HG03139 (cell line): ENCODE measurements at regions not wholly inside any gene's neighbourhood (a gene's known extent, or its start where the extent isn't known, plus 50 kb on each side); places are given as distances from the start of the nearest gene placed in this dataset.
"Not testable (repeated sequence)": the region's sequence is repeated elsewhere in the genome, so short reads cannot be mapped to it uniquely, and the experiment has no call there.

ENCODE experiments used
- ATAC-seq: cut with Tn5 transposase; IDR thresholded peaks from one replicate; pipeline ENCODE4 v1.9.1; 2021; ENCODE audit not compliant: unreplicated experiment

DNA sequence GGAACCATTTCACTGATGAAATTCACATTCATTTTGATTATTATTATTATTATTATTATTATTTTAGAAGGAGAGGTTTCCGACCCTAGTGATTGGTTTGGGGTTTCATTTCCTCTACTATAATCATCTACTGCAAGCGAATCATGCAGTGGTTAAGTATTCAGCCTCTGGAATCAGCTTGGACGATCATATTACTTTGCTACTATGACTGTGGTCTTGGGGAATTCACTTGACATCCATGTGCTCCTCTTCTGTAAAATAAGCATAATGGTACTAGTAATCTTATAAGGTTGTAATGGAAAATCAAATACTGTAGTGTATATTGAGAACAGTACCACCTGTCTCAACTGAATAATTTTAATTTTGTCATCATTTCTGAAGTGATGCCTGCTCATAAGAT, 132.1 kb upstream of the SLC4A4 start:
- ATAC-seq: no peak

DNA sequence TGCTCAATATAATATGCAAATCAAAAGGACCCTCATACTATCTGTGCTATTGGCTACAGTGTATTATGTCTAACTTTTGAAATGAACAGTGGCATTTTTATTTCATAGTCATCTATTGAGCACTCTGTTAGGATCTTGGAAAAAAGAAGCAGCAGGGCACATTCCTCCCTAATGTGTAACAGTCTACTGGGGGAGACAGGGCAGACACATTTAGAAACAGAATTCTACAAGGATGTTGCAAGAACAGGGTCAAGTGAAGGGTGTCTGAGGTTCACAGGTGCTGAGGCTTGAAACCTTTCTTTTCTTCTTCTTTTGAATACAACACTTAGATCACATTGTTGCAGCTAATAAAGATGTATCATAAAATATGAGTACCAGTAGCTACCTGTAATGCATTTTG, 129.7 kb upstream of the SLC4A4 start:
- ATAC-seq: no peak

DNA sequence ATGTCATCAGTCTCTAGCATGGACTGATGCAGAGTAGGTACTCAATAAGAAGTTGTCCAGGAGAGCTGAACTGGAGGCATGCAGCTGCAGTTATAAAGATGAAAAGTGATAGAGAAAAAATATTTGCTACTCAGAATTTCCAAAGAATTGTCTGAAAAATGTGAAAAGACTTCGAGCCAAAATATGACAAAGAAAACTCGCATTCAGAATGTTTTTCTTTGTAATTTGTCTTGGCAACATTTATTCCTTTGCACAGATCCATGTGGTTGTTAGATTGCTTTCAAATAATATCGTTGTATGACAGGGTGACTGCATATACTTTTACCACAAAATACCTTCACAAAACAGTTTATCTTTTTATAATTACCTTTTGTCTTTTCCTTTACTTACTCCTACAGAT, 128.0 kb upstream of the SLC4A4 start:
- no peak for ATAC-seq

DNA sequence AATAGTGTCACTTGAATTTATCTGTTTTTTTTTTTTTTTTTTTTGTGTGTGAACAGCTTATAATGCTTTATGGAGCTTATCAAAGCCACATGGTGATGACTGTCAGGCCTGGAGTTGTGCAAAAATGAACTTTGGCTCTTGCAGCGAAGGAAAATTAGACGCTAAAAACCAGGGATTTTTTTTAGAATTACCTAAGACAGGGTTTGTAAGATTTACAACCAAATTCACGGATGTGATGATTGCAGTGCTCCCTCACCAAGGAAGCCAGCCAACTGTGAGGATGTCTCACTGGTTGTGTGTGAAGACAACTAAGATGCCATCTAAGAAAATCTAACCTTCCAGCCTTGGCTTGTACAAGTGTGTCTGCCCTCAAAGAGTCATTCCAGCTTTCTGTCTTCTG, 127.1 kb upstream of the SLC4A4 start:
- no peak for ATAC-seq

DNA sequence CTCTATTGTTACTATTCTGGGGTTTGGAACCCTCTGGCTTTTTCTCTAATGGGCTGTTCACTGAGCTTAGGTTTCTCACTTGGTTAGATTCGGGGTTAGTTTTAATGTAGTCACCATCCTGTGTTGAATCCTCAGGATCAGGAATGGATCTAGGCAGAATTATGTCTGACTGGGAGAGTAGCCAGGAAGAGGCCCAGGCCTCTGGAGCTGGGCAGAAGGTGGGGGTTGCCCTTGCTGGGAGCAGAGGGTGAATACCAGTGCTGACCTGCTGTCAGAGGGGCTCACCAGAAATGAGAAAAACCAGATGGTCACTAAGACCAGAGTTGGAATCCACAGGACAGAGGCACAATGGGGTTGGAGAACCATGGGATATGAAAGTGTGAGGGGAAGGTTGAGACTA, 126.6 kb upstream of the SLC4A4 start:
- no peak for ATAC-seq

DNA sequence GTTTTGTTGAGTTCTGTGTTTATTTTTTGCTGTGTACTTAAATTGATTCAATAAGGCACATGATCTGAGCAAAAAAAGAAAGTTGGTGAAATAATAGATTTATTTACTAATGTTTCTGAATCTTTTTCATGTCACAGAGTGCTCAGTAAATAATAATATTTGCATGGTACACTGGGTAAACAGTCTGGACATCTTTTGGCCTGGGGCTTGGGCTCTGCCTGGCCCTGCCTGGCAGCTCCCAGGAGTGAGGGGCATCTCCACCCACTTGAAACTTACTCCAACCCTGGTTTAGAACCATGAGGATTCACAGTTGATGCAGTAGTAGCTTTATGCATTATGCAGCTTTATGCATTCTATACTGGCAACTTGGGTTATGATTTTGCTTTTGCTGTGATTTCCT, 124.2 kb upstream of the SLC4A4 start:
- no peak for ATAC-seq

DNA sequence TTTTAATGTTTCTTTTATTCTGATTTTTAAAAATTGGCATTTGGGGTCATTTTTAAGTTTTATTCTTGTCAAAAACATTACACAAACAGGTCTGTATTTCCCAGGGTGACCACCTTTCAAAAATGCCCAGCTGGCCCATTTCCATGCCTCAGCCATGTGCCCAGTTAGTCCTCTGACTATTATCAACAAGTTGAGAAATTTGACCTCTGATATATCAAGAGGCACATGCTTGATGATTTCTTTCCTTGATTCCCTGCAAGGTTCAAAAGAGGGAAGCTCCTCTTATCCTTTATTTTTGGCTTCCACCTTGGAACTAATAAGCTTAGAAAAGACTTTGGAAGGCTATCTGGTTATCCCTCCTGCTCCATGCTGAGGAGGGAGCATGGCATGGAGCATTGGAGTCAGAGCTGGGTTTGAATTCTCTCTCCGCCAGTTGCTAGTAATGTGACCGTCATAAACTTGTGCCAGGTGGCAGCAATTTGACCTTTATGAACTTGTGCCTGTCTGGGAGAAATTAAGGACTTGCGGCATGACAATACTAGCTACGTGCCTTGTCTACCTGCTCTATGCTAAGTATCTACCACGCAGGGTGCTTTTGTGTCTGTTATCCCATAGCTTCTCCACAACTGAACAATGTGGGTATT, 122.4 kb upstream of the SLC4A4 start:
- no peak for ATAC-seq

DNA sequence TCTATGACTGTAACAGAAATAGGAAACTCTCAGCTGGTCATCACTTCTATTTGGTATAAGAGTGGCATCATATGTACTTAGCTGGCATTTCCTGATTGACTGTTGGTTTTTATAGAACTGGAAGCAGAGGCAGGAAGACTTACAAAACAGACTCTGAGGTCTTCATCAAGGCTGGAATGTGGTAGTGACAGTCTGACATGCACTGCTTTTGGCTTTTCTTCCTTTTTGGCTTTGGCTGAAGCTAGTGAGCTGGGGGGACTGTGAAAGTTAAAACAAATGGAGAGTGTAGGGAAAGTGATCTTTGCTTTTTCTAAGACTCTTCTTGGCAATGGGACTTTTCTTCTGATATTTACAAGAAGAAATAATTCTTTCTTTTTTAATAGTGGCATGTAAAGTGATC, 121.1 kb upstream of the SLC4A4 start:
- ATAC-seq: no peak

DNA sequence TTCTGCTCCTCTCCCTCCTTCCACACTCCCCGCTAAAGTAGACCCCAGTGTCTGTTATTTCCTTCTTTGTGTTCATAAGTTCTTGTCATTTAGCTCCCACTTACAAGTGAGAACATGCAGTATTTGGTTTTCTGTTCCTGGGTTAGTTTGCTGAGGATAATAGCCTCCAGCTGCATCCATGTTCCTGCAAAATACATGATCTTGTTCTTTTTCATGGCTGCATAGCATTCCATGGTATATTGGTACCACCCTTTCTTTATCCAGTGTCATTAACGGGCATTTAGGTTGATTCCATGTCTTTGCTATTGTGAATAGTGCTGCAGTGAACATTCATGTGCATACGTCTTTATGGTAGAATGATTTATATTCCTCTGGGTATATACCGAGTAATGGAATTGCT, 118.0 kb upstream of the SLC4A4 start:
- not testable (repeated sequence) for ATAC-seq

DNA sequence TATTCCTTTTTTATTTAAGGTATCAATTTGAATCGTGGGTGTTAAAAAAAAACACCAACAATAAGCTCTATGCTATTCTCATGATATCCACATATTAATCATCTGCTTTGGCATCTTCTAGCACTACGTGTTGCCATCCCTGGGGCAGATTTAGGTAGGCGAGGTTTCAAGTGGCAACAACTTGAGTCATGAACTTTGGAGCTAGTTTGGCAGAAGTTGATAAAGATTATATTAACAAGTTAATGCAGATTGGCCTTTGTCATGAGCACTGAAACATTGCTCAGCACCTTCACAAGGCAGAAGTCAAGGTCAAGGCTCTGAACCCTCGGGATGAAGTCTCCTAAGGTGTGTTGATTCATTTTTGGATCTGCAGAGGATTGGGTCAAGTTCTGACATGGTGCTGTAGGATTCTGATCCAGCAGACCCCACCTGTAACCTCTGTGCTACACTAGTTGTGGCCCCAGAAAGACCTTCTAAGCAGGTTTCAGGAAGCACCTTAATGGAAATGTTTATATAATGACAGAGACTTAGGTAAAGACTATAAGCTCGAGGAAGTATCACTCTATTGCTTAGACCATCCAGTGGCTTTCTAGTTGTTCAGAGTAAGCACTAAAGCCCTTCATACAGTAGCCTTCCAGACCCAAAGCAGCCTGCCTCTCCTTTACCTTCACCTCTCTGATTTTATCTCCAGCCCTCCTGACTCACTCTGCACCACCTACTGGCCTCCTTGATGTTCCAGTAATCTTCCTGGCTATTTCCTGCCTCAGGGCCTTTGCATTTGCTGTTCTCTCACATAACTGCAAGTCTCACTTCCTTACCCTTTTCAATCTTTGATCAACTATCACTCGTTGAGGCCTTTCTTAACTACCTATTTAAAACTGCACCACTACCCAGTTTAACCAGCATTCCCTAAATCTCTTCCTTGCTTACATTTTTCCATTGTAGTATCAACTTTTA, 117.0 kb upstream of the SLC4A4 start:
- no peak for ATAC-seq

DNA sequence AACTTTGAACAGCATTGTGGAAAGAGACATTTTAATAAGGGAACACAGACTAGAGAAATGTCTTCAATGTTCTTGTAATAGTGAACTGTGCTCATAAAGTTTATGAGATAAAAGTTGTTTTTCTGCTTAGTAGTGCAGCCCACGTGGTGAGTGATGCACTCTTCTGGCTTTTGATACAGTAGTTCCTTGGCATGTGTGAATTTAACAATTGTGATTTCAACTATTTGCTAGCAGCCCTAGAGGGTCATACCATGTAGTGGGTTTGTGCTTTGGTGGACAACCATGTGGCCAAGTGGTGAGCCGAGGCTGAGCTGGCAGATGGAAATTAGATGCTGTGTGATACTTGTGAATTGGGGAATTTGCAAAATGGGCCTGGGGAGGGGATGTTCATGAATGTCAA, 116.2 kb upstream of the SLC4A4 start:
- ATAC-seq: no peak

DNA sequence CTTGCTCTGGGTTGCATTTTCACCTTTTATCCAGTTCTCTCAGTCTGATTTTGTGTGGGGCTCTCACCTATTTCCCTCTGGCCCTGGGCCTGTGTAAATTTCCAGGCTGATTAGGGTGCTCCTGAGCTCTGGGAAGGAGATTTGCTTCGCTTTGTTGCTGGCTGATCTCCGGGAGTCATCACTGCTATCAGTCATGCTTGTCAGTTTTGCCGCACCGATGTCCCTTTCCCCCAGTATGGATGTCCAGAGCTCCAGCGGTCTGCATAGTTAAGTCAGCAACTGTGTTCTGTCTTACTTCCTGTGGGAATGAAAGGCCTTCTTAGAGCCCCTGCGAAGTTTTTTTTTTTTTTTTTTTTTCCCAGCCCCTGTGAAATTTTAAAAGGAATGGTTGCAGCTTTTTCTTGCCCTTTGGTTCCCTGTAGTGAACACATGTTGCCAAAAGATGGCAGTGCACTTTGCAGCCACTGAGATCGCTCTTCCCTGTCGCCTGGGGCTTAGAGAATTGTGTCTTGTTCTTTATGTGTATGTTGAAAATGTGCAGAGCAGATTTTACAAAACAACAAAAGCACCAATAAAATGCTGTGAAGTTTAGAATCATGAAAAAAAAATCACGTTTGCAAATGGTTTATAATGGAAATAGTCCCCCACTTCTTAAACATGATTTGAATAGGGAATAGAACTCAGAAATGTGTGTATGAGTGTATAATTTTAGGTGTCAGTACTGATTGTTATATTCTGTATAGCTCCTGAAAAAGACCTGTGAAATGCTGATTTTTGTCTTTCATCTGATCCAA, 109.1 kb upstream of the SLC4A4 start:
- ATAC-seq: no peak

DNA sequence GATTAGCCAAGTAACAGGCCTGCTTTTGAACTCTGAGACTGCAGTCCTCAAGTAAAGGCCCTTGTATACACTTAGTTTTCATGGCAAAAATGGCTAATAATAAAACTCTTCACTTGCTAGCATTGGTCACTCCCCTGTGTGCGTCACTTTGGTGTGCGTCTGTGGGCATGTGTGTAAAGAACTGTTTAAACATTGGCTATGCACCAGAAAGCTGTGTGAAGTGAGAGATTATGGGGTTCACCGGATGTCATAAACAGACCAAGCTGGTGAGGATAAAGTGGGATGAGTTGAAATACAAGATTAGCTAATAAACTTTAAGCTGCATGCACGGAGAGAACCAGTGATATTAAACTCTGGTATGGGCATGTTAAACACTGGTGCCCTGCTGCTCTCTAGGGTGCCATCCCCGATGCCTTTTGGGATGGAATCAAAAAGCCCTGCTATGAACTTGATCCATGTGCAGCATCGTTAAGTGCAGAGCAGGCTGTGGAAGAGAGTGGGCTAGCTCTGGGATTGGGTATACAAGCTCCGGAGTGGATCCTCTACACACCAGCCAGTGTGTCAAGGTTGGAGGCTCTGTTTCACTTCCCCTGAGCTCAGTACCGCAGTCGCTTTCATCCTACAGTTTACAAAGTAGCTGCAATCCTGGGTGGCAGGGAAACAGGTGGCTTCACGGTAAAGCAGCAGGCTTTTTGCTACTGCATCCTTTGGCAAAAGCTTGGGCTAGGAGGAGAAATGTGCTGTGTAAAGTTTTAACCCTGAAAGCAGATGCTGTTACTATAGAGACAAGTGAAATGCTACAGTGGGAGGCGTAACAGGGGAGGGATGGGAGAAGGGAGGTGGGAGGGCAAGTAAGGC, 108.3 kb upstream of the SLC4A4 start:
- ATAC-seq: no peak

DNA sequence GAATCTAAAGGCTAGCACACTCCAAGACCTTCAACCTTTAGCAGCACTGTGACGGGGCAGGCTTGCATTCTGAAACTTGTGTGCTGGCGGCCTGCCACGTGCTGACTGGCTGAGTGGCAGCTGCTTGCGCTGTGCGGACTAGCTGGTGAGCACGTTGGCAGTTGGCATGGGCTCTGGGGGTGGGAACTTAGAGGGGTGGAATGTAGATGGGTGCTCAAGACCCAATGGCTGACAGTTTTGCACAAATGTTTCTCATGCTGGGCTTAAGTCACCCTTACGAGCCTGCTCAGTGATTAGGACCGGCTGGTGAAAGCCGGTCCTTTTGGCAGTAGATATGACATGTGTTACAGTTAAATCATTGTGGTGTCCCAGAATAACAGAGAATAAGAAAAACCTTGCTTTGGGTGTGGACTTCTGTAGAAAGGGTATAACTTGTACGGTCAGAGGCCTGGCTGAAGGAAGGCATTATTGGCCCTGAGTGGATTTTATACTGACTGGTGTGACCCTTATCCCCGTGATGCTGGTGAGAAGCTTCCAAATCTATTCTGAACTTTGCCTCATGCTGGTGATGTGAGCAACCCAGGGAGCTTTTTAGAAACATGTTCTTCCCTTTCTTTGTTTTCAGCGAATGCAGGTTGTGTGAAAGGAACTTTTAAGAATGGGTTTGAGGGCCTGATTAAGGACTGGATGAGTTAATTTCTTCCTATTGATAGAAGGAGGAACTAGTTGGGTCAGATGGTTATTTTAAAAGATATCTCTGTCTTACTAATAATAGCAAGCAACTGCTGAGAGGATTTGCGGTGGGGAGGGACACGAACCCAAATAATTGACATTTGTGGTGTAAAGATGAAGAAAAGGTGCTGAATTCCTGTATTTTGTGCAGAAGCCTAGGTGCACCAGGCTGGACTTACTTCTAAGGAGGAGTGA, 107.4 kb upstream of the SLC4A4 start:
- no peak for ATAC-seq

DNA sequence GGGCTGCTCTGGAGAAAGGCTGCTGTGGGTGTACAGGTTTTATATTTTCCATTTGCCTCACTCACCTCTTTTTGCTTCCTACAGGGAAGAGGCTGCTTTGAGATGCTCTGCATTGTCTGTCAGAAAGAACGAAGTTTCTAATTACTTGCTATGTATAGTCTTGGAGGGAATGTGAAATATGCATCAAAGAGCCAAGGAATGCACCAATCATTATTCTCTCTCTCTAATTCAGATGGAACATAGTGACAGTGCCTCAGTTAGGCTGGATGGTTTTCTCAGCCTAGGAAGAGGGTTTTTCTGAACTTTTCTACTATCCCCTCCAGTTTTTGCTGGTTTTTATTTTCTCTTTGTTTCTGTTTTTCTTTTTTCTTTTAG, 106.8 kb upstream of the SLC4A4 start:
- no peak for ATAC-seq

DNA sequence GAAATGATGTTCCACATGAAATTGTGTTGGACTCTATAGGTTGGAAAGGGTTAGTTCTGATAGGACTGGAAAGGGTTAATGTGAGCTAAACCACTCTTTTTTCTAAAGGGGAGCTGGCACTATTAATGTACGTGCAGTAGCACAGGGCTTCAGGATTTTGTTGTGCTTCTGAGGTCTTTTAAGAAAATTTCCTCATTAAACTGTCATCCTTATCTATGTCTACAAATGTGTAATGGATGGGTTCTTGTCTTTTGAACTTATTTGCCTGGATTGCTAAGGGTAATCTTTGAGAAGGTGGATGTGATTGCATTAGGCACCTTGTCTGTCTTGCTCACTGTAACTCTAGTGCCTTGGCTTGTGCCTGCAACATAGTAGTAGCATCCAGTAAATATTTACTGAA, 106.0 kb upstream of the SLC4A4 start:
- ATAC-seq: no peak

DNA sequence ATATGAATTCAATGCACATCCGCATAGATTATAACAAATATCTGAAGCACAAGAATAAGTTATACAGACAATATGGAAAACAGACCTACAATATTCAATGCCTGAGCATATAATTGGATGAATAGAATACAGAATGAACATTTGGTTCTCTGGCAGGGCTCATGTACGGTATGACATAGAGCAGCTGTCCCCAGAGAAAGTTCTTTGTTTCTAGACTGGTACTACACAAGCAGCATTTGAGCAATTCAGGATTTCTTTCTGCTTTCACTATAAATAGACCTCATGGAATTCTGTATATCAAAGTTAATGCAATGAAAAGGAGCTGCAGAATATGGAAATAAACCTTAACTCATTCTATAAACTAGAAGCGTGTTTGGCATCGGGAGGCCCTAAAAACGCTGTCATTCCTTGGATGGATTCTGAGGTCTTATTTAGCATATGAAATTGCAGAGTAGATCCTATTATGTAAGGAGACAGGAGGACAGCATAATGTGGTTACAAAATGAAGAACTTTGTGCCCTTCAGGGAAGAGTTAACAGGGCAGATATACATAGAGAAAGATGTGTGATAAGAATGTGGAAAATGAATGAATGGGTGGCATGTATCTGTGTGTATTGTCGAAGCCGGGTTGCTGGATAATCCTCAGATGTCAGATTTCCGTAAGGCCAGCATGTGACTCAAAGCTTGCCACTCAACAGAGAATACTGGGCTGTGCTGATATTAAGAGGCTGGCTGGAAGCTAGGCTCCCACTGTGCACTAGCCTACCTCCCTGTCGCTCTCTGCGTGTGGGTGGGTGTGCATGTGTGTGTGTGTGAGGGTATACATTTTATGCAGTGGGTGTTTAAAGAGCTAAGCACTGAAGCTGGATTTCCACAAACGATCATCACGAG, 103.3 kb upstream of the SLC4A4 start:
- ATAC-seq: no peak

DNA sequence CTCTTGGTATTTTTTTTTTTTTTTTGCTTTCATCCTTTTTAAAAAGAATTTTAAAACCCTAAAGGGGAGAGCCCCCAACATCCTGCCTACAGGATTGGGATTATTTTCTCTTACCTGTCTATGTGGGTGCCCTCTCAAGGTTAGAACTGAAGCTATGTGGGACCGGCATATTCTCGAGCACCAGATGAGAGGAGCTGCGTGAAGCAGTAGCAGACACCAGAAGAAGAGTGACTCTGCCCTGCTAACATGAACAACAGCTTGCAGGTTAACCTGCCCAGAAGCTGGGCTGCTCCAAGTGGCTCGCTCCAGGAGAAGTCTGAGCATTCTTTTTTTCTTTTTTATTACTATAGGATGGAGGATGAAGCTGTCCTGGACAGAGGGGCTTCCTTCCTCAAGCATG, 102.6 kb upstream of the SLC4A4 start:
- no peak for ATAC-seq

DNA sequence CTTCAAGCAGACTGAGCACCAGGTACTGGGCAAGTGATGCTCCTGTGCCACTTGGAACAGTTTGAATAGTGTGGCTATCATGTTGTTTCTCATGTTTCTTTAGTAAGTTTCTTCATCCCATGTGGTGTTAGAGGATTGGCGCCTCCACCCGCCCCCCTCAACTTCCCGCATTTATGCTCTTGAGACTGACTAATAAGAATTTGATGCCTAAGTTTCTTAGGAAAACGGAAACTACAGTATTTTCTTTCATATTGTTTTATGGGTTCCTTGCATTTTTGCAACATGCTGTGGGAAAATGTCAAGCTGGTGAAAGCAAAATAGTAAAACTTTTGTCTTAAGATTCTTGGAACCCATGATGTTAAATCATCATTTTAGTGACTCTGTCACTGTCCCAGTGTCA, 101.2 kb upstream of the SLC4A4 start:
- ATAC-seq: no peak
